HFFc6 (cell line): ENCODE measurements at regions not wholly inside any gene's neighbourhood (a gene's known extent, or its start where the extent isn't known, plus 50 kb on each side); places are given as distances from the start of the nearest gene placed in this dataset.

ENCODE experiments used
- DNase-seq: peaks from one replicate; pipeline ENCODE4 v3.0.0-alpha.2; 2018
- H3K27ac Mint-ChIP-seq: 2 replicates; pipeline ENCODE4 v1.8.0; 2020; ENCODE audit warnings: mild to moderate bottlenecking, mixed read lengths
- H3K27me3 Mint-ChIP-seq: 2 replicates; pipeline ENCODE4 v1.8.0; 2021; ENCODE audit warnings: mild to moderate bottlenecking, moderate library complexity, mixed read lengths; ENCODE audit not compliant: insufficient read depth
- H3K36me3 Mint-ChIP-seq: 2 replicates; pipeline ENCODE4 v1.8.0; 2021; ENCODE audit warnings: low read depth, mixed read lengths
- H3K4me1 Mint-ChIP-seq: 2 replicates; pipeline ENCODE4 v1.8.0; 2020; ENCODE audit warnings: low read depth, mixed read lengths
- H3K4me3 Mint-ChIP-seq: 2 replicates; pipeline ENCODE4 v1.8.0; 2020; ENCODE audit warnings: mild to moderate bottlenecking, moderate library complexity, mixed read lengths
- H3K9me3 Mint-ChIP-seq: 2 replicates; pipeline ENCODE4 v1.8.0; 2020; ENCODE audit warnings: mild to moderate bottlenecking, mixed read lengths
- TF ChIP-seq, protein P1 (sequence below): fragments of 200-600 bp; sonication (generic); IDR thresholded peaks from 2 replicates; pipeline ENCODE4 v1.5.0; 2021; ENCODE audit warnings: antibody characterized with exemption, mild to moderate bottlenecking

DNA sequence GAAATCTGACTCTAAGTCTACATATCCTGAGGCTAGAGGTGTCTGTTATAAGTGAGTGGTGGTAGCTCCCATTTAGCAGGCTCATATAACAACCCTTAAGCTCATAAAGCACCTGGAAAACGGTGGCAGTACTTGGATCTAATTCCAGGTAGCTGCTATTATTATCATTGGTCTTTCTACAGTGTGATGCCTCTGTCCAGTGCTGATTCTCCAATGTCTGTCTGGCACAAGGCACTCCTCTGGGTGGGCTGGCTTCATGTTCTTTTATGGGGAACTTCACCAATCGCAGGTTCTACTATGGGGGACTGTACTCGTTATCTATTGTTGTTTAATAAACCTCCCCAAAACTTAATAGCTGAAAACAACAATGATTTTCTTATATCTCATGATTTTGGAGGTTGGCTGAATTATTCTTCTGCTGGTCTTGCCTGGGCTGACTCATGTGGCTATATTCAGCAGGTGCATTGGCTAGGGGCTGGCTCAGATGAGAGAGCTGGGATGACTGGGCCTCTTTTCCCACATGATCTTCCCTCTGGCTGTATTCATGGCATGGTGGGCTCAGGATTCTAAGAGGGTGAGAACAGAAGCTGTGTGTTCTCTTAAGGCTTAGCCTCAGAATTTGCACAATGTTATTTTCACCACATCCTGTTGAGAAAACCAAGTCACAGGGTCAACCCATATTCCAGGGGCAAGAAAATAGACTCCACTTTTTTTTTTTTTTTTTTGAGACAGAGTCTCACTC, 93.0 kb upstream of the PCGF5 start:
- Mint-ChIP-seq H3K9me3 (no peaks in the 10 kb centered on the region), H3K36me3 (no peaks in the 10 kb centered on the region)
- TF ChIP-seq, protein P1, sequence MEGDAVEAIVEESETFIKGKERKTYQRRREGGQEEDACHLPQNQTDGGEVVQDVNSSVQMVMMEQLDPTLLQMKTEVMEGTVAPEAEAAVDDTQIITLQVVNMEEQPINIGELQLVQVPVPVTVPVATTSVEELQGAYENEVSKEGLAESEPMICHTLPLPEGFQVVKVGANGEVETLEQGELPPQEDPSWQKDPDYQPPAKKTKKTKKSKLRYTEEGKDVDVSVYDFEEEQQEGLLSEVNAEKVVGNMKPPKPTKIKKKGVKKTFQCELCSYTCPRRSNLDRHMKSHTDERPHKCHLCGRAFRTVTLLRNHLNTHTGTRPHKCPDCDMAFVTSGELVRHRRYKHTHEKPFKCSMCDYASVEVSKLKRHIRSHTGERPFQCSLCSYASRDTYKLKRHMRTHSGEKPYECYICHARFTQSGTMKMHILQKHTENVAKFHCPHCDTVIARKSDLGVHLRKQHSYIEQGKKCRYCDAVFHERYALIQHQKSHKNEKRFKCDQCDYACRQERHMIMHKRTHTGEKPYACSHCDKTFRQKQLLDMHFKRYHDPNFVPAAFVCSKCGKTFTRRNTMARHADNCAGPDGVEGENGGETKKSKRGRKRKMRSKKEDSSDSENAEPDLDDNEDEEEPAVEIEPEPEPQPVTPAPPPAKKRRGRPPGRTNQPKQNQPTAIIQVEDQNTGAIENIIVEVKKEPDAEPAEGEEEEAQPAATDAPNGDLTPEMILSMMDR: no peak

DNA sequence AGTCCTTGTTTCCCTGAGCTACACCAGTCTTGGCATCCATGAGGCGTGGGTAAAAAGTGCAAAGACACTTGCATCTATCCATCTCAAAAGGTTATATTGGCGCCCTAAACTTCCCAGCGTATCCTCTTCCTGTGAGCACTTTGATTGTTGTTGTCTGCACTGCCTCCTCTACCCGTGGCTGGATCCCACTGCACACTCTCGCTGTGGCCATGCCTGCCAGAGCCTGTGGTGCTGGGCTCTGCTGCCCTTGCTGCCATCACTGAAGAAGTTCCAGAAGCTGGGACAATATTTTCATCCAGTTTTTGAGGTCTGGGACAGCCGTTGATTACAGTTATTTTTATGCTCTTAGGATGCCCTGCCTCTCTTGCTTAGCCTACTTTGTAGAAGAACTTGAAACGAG, 85.3 kb upstream of the PCGF5 start:
- Mint-ChIP-seq H3K36me3 (no peaks in the 10 kb centered on the region), H3K27ac (no peak overlapping the region), H3K27me3 (peaks cover 21% of the 10 kb centered on the region), H3K4me1 (no peaks in the 10 kb centered on the region), H3K9me3 (no peaks in the 10 kb centered on the region), H3K4me3 (no peak overlapping the region)
- DNase-seq: no peak
- TF ChIP-seq, protein P1: no peak

More for the DNA sequence above, 93.0 kb upstream of the PCGF5 start:
- Mint-ChIP-seq H3K4me1 (no peaks in the 10 kb centered on the region), H3K4me3 (no peak overlapping the region), H3K27me3 (peaks cover 20% of the 10 kb centered on the region), H3K27ac (no peak overlapping the region)
- no peak for DNase-seq

- Mint-ChIP-seq H3K27ac (no peak overlapping the region), H3K27me3 (peaks cover 24% of the 10 kb centered on the region), H3K4me3 (no peak overlapping the region), H3K9me3 (no peaks in the 10 kb centered on the region), H3K4me1 (peaks cover 8% of the 10 kb centered on the region), H3K36me3 (no peaks in the 10 kb centered on the region)
- TF ChIP-seq, protein P1: no peak
- DNase-seq: no peak
Measured at GRCh38 chr10:91137011-91137643, 83.3 kb upstream of the PCGF5 start.

DNA sequence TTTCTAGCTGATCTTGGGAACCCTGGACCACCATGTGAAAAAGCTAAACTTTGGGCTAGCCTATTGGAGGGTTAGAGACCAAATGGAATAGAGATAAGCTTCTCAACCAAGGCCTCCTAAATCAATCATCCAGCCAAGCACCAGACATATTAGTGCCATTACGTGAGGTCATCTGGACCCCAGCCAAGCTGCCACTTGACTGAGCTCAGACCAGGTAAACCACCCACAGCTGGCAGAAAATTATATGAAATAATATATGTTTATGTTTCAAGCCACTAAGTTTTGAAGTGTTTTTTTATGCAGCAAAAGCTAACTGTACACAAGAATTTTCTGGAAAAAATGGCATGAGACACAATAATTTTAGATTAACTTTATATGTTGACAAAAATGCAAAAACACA, 82.6 kb upstream of the PCGF5 start:
- TF ChIP-seq, protein P1: no peak

GRCh38 chr10:91140995-91141549, 79.4 kb upstream of the PCGF5 start:
- TF ChIP-seq, protein P1: no peak
- no peaks in the 10 kb centered on the region for H3K36me3 Mint-ChIP-seq
- no peak overlapping the region for H3K4me3 Mint-ChIP-seq
- peaks cover 18% of the 10 kb centered on the region for H3K4me1 Mint-ChIP-seq
- H3K9me3 Mint-ChIP-seq: no peaks in the 10 kb centered on the region
- H3K27me3 Mint-ChIP-seq: peaks cover 19% of the 10 kb centered on the region
- DNase-seq: no peak
- H3K27ac Mint-ChIP-seq: no peak overlapping the region

More for the DNA sequence above, 82.6 kb upstream of the PCGF5 start:
- no peaks in the 10 kb centered on the region for H3K36me3 Mint-ChIP-seq
- no peaks in the 10 kb centered on the region for H3K9me3 Mint-ChIP-seq
- peaks cover 28% of the 10 kb centered on the region for H3K27me3 Mint-ChIP-seq
- no peak for DNase-seq
- no peak overlapping the region for H3K27ac Mint-ChIP-seq
- H3K4me1 Mint-ChIP-seq: peaks cover 9% of the 10 kb centered on the region
- no peak overlapping the region for H3K4me3 Mint-ChIP-seq
